A673 (cell line): ENCODE measurements at regions not wholly inside any gene's neighbourhood (a gene's known extent, or its start where the extent isn't known, plus 50 kb on each side); places are given as distances from the start of the nearest gene placed in this dataset.

Experiments used
- BruUV-seq: library from RNA; stranded (reverse); fragments of 400-500 nt; replicated peaks from 2 replicates; lab custom pipeline; 2021; lab: Mats Ljungman, UMichigan
- CTCF ChIA-PET: fragments of 300-600 bp; sonication (Branson Sonifier 250); formaldehyde crosslinking; loops from one replicate; lab custom pipeline; 2022; ENCODE audit warnings: antibody characterized with exemption; lab: Charles Lee
- POLR2A ChIA-PET: fragments of 300-600 bp; sonication (Branson Sonifier 250); formaldehyde crosslinking; loops from one replicate; lab custom pipeline; 2022; ENCODE audit warnings: antibody characterized with exemption; ENCODE audit not compliant: low non-redundant PET; lab: Charles Lee
- DNase-seq: peaks from one replicate; pipeline ENCODE4 v3.0.0-alpha.2; 2015; ENCODE audit warnings: low spot score
- H3K27ac ChIP-seq: fragments of 200-600 bp; sonication (generic); 2 replicates; pipeline ENCODE4 v1.5.1; 2016; ENCODE audit warnings: mixed run types, low read depth, mild to moderate bottlenecking, mixed read lengths, antibody characterized with exemption, low read length; ENCODE audit not compliant: poor library complexity, severe bottlenecking
- H3K27me3 ChIP-seq: fragments of 200-600 bp; sonication (generic); replicated peaks from 2 replicates; pipeline ENCODE4 v1.6.1; 2017; ENCODE audit warnings: mixed run types, low read depth, mild to moderate bottlenecking, mixed read lengths, antibody characterized with exemption, low read length; ENCODE audit not compliant: insufficient read depth, poor library complexity
- H3K36me3 ChIP-seq: fragments of 200-600 bp; sonication (generic); 2 replicates; pipeline ENCODE4 v1.6.1; 2016; ENCODE audit warnings: mixed run types, mild to moderate bottlenecking, mixed read lengths, antibody characterized with exemption, low read length; ENCODE audit not compliant: insufficient read depth, poor library complexity, severe bottlenecking
- H3K4me1 ChIP-seq: fragments of 200-600 bp; sonication (generic); 2 replicates; pipeline ENCODE4 v1.6.1; 2017; ENCODE audit warnings: mixed run types, mild to moderate bottlenecking, mixed read lengths, antibody characterized with exemption, low read length; ENCODE audit not compliant: insufficient read depth, poor library complexity, severe bottlenecking
- H3K4me3 ChIP-seq: fragments of 200-600 bp; sonication (generic); 2 replicates; pipeline ENCODE4 v1.5.1; 2016; ENCODE audit warnings: low read depth, mixed run types, mild to moderate bottlenecking, mixed read lengths, low read length; ENCODE audit not compliant: poor library complexity, severe bottlenecking
- H3K9me3 ChIP-seq: fragments of 200-600 bp; sonication (generic); 2 replicates; pipeline ENCODE4 v1.6.1; 2016; ENCODE audit warnings: mixed run types, low read depth, mild to moderate bottlenecking, mixed read lengths, antibody characterized with exemption, low read length; ENCODE audit not compliant: poor library complexity, severe bottlenecking
- CTCF ChIP-seq: fragments of 300-800, 200-600 bp; sonication (generic); conservative IDR thresholded peaks from 2 replicates; pipeline ENCODE4 v1.5.1; 2017; ENCODE audit warnings: low read depth, mild to moderate bottlenecking, antibody characterized with exemption, low read length, moderate library complexity, mixed read lengths
- EZH2 ChIP-seq: fragments of 200-600 bp; sonication (generic); IDR thresholded peaks from 2 replicates; pipeline ENCODE4 v1.6.1; 2017; ENCODE audit warnings: borderline replicate concordance, low read depth, mild to moderate bottlenecking, mixed read lengths, antibody characterized with exemption, low read length; ENCODE audit not compliant: poor library complexity, severe bottlenecking
- intact Hi-C: fragments of 100-400 bp; cut with micrococcal nuclease; formaldehyde crosslinking; loops from one replicate; pipeline ENCODE4 v1.10.0; 2022; ENCODE audit not compliant: unreplicated experiment

GRCh38 chr5:31059889-31060288 is 133.6 kb upstream of the CDH6 start:
- BruUV-seq: no TSS peak
- CTCF ChIA-PET: no interaction called here

GRCh38 chr5:31054453-31054852 is 139.0 kb upstream of the CDH6 start:
- no peaks in the 10 kb centered on the region for H3K36me3 ChIP-seq
- peaks cover 7% of the 10 kb centered on the region for H3K4me1 ChIP-seq
- no peaks in the 10 kb centered on the region for H3K9me3 ChIP-seq
- TF ChIP-seq EZH2 (no peak), CTCF (no peak)
- POLR2A ChIA-PET: no interaction called here
- BruUV-seq: no TSS peak
- H3K27me3 ChIP-seq: no peaks in the 10 kb centered on the region
- intact Hi-C loops: no loop called here
- H3K27ac ChIP-seq: no peak overlapping the region
- CTCF ChIA-PET: no interaction called here
- no peak for DNase-seq
- H3K4me3 ChIP-seq: no peak overlapping the region

More at GRCh38 chr5:31059889-31060288, 133.6 kb upstream of the CDH6 start:
- intact Hi-C loops: no loop called here
- Histone ChIP-seq H3K27ac (no peak overlapping the region), H3K27me3 (no peaks in the 10 kb centered on the region), H3K4me3 (no peak overlapping the region), H3K4me1 (peaks cover 6% of the 10 kb centered on the region), H3K36me3 (no peaks in the 10 kb centered on the region), H3K9me3 (no peaks in the 10 kb centered on the region)
- POLR2A ChIA-PET: no interaction called here
- DNase-seq: peak; percentile 56
- TF ChIP-seq CTCF (no peak), EZH2 (no peak)

- Histone ChIP-seq H3K4me3 (no peak overlapping the region), H3K9me3 (no peaks in the 10 kb centered on the region), H3K4me1 (peaks cover 18% of the 10 kb centered on the region), H3K36me3 (no peaks in the 10 kb centered on the region), H3K27ac (no peak overlapping the region), H3K27me3 (no peaks in the 10 kb centered on the region)
- ChIA-PET POLR2A (no interaction called here), CTCF (no interaction called here)
- BruUV-seq: no TSS peak
- no peak for DNase-seq
- intact Hi-C loops: no loop called here
- no peak for TF ChIP-seq CTCF
- no peak for TF ChIP-seq EZH2
Observed at GRCh38 chr5:31052937-31053658, 140.4 kb upstream of the CDH6 start.
